SK-N-SH treated with all-trans-retinoic acid at 6 μM for 48 hours (cell line): ENCODE measurements at regions not wholly inside any gene's neighbourhood (a gene's known extent, or its start where the extent isn't known, plus 50 kb on each side); places are given as distances from the start of the nearest gene placed in this dataset.

Source experiments
- ATAC-seq: fragments of 200-7000 bp; cut with Tn5 transposase; 3 replicates; pipeline ENCODE4 v1.9.1; 2020; ENCODE audit warnings: mild to moderate bottlenecking, moderate library complexity
- ARNTL ChIP-seq: fragments of 450-650 bp; formaldehyde crosslinking; IDR thresholded peaks from 2 replicates; pipeline ENCODE4 v1.5.0; 2020; ENCODE audit warnings: low read depth, mild to moderate bottlenecking, moderate library complexity, borderline replicate concordance
- BACH2 ChIP-seq: fragments of 250-450 bp; sonication (Bioruptor Pico); IDR thresholded peaks from 2 replicates; pipeline ENCODE4 v1.9.0; 2021; ENCODE audit warnings: mild to moderate bottlenecking, borderline replicate concordance
- CSDC2 ChIP-seq: fragments of 250-450 bp; sonication (Bioruptor Pico); IDR thresholded peaks from 2 replicates; pipeline ENCODE4 v1.5.0; 2020; ENCODE audit warnings: mild to moderate bottlenecking, moderate library complexity
- ESRRG ChIP-seq: fragments of 250-450 bp; sonication (Bioruptor Pico); IDR thresholded peaks from 2 replicates; pipeline ENCODE4 v1.6.1; 2021; ENCODE audit warnings: mild to moderate bottlenecking
- GLIS3 ChIP-seq: fragments of 250-450 bp; sonication (Bioruptor Pico); IDR thresholded peaks from 2 replicates; pipeline ENCODE4 v1.5.0; 2020; ENCODE audit warnings: mild to moderate bottlenecking, moderate library complexity
- ISL1 ChIP-seq: fragments of 250-450 bp; sonication (Bioruptor Pico); IDR thresholded peaks from 2 replicates; pipeline ENCODE4 v2.1.2; 2022; ENCODE audit warnings: mild to moderate bottlenecking, moderate library complexity
- OSR1 ChIP-seq: fragments of 250-450 bp; sonication (Bioruptor Pico); IDR thresholded peaks from 2 replicates; pipeline ENCODE4 v1.8.0; 2022; ENCODE audit warnings: moderate library complexity, mild to moderate bottlenecking, inconsistent platforms
- PPARA ChIP-seq: fragments of 250-450 bp; sonication (Bioruptor Pico); IDR thresholded peaks from 2 replicates; pipeline ENCODE4 v1.5.0; 2020; ENCODE audit warnings: mild to moderate bottlenecking, borderline replicate concordance
- RARB ChIP-seq: fragments of 250-450 bp; sonication (Bioruptor Pico); IDR thresholded peaks from 2 replicates; pipeline ENCODE4 v1.8.0; 2021; ENCODE audit warnings: mild to moderate bottlenecking, moderate library complexity
- SNAI2 ChIP-seq: fragments of 250-450 bp; sonication (Bioruptor Pico); IDR thresholded peaks from 2 replicates; pipeline ENCODE4 v1.5.0; 2020; ENCODE audit warnings: mild to moderate bottlenecking, moderate library complexity
- TCF4 ChIP-seq: fragments of 250-450 bp; sonication (Bioruptor Pico); IDR thresholded peaks from 2 replicates; pipeline ENCODE4 v1.8.0; 2021; ENCODE audit warnings: mild to moderate bottlenecking, moderate library complexity, borderline replicate concordance
- TOX ChIP-seq: fragments of 250-450 bp; sonication (Bioruptor Pico); IDR thresholded peaks from 2 replicates; pipeline ENCODE4 v1.8.0; 2021; ENCODE audit warnings: mild to moderate bottlenecking, moderate library complexity, borderline replicate concordance
- ZC3H10 ChIP-seq: fragments of 250-450 bp; sonication (Bioruptor Pico); IDR thresholded peaks from 2 replicates; pipeline ENCODE4 v1.5.1; 2021; ENCODE audit warnings: mild to moderate bottlenecking, moderate library complexity
- ZFP3 ChIP-seq: fragments of 250-450 bp; sonication (Bioruptor Pico); IDR thresholded peaks from 2 replicates; pipeline ENCODE4 v1.5.0; 2020; ENCODE audit warnings: mild to moderate bottlenecking, moderate library complexity
- ZFP30 ChIP-seq: fragments of 450-650 bp; formaldehyde crosslinking; IDR thresholded peaks from 2 replicates; pipeline ENCODE4 v1.5.0; 2022; ENCODE audit warnings: mild to moderate bottlenecking, moderate library complexity
- ZNF565 ChIP-seq: fragments of 450-650 bp; formaldehyde crosslinking; conservative IDR thresholded peaks from 2 replicates; pipeline ENCODE4 v1.5.0; 2020; ENCODE audit warnings: low read depth, mild to moderate bottlenecking, moderate library complexity
- ZNF8 ChIP-seq: fragments of 450-650 bp; formaldehyde crosslinking; IDR thresholded peaks from 2 replicates; pipeline ENCODE4 v1.5.0; 2020; ENCODE audit warnings: mild to moderate bottlenecking, moderate library complexity
- TF ChIP-seq, protein P1 (sequence below): fragments of 250-450 bp; sonication (Bioruptor Pico); IDR thresholded peaks from 2 replicates; pipeline ENCODE4 v1.8.0; 2020; ENCODE audit warnings: mild to moderate bottlenecking, moderate library complexity, borderline replicate concordance
- TF ChIP-seq, protein P2 (sequence below): fragments of 250-450 bp; sonication (Bioruptor Pico); IDR thresholded peaks from 2 replicates; pipeline ENCODE4 v1.5.1; 2020; ENCODE audit warnings: low read depth, mild to moderate bottlenecking, moderate library complexity
- TF ChIP-seq, protein P3 (sequence below): fragments of 250-450 bp; sonication (Bioruptor Pico); IDR thresholded peaks from 2 replicates; pipeline ENCODE4 v1.5.0; 2020; ENCODE audit warnings: mild to moderate bottlenecking, moderate library complexity
- TF ChIP-seq, protein P4 (sequence below): fragments of 250-450 bp; sonication (Bioruptor Pico); IDR thresholded peaks from 2 replicates; pipeline ENCODE4 v1.8.0; 2021; ENCODE audit warnings: low read depth, mild to moderate bottlenecking, moderate library complexity, borderline replicate concordance
- TF ChIP-seq, protein P5 (sequence below): fragments of 250-450 bp; sonication (Bioruptor Pico); IDR thresholded peaks from 2 replicates; pipeline ENCODE4 v1.5.1; 2021; ENCODE audit warnings: mild to moderate bottlenecking, moderate library complexity

DNA sequence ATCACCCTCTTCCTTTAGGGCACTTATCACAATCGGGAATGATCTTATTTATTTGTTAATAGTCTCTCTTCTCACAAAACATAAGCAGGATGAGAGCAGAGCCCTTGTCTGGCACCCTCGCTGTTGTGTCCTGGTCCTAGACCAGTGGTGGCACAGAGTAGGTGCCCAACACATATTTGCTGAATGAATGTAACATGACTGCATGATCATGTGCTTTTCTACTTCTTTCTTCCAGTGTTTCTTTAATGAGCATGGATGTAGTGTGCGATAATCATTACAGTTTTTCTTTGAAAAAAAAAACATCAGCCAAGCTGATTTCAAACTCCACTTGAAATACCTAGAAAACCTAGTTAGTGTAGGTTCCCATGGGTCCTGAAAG, 164.1 kb downstream of the CHIC2 start:
- TF ChIP-seq, protein P1, sequence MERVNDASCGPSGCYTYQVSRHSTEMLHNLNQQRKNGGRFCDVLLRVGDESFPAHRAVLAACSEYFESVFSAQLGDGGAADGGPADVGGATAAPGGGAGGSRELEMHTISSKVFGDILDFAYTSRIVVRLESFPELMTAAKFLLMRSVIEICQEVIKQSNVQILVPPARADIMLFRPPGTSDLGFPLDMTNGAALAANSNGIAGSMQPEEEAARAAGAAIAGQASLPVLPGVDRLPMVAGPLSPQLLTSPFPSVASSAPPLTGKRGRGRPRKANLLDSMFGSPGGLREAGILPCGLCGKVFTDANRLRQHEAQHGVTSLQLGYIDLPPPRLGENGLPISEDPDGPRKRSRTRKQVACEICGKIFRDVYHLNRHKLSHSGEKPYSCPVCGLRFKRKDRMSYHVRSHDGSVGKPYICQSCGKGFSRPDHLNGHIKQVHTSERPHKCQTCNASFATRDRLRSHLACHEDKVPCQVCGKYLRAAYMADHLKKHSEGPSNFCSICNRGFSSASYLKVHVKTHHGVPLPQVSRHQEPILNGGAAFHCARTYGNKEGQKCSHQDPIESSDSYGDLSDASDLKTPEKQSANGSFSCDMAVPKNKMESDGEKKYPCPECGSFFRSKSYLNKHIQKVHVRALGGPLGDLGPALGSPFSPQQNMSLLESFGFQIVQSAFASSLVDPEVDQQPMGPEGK (CRISPR knock-in tag), result no peak
- TF ChIP-seq CSDC2 (CRISPR knock-in tag) (no peak), ZFP3 (CRISPR knock-in tag) (no peak), ARNTL (CRISPR knock-in tag) (no peak), ZNF8 (CRISPR knock-in tag) (no peak), ZNF565 (CRISPR knock-in tag) (no peak), RARB (CRISPR knock-in tag) (no peak), PPARA (no peak), SNAI2 (no peak), ZC3H10 (no peak), BACH2 (CRISPR knock-in tag) (no peak), ESRRG (CRISPR knock-in tag) (no peak)
- TF ChIP-seq, protein P2, sequence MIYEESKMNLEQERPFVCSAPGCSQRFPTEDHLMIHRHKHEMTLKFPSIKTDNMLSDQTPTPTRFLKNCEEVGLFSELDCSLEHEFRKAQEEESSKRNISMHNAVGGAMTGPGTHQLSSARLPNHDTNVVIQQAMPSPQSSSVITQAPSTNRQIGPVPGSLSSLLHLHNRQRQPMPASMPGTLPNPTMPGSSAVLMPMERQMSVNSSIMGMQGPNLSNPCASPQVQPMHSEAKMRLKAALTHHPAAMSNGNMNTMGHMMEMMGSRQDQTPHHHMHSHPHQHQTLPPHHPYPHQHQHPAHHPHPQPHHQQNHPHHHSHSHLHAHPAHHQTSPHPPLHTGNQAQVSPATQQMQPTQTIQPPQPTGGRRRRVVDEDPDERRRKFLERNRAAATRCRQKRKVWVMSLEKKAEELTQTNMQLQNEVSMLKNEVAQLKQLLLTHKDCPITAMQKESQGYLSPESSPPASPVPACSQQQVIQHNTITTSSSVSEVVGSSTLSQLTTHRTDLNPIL (CRISPR knock-in tag), result no peak
- TF ChIP-seq, protein P3, sequence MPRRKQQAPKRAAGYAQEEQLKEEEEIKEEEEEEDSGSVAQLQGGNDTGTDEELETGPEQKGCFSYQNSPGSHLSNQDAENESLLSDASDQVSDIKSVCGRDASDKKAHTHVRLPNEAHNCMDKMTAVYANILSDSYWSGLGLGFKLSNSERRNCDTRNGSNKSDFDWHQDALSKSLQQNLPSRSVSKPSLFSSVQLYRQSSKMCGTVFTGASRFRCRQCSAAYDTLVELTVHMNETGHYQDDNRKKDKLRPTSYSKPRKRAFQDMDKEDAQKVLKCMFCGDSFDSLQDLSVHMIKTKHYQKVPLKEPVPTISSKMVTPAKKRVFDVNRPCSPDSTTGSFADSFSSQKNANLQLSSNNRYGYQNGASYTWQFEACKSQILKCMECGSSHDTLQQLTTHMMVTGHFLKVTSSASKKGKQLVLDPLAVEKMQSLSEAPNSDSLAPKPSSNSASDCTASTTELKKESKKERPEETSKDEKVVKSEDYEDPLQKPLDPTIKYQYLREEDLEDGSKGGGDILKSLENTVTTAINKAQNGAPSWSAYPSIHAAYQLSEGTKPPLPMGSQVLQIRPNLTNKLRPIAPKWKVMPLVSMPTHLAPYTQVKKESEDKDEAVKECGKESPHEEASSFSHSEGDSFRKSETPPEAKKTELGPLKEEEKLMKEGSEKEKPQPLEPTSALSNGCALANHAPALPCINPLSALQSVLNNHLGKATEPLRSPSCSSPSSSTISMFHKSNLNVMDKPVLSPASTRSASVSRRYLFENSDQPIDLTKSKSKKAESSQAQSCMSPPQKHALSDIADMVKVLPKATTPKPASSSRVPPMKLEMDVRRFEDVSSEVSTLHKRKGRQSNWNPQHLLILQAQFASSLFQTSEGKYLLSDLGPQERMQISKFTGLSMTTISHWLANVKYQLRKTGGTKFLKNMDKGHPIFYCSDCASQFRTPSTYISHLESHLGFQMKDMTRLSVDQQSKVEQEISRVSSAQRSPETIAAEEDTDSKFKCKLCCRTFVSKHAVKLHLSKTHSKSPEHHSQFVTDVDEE (CRISPR knock-in tag), result no peak
- peak; percentile 46 for ATAC-seq

DNA sequence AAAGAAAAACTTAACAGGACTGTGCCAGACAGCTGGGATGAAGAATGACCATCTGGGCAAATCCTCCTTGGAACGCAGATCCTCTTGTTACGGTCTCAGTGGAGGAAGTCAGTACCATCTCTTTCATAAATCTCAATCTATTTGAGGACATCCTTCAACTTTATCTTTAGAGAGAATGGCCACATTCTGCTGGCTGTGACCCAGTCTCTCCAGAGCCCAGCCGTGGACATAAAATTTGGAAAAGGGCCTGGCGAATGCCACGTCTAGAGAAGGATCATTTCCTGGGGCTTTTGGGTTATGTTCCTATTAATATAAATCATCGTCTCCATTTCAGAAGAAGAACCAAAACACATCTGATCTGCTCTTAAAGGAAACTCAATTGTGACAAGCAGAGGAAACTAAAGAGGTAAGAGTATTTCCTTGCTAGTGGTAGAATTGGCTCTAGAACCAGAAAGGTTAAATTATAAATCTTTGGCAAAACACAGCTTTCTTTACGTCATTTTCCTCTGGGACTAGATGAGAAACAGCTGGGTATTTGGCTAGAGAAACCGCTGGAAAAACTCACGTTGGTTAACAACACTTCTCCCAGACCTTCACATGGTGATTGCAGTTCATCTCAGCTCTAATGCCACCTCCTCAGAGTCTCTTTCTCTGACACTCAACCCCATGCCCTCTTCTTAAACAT, 164.7 kb downstream of the CHIC2 start:
- TF ChIP-seq BACH2 (CRISPR knock-in tag), result no peak
- peak; percentile 52 for TF ChIP-seq ISL1 (CRISPR knock-in tag)
- ATAC-seq, result peak; percentile 83

DNA sequence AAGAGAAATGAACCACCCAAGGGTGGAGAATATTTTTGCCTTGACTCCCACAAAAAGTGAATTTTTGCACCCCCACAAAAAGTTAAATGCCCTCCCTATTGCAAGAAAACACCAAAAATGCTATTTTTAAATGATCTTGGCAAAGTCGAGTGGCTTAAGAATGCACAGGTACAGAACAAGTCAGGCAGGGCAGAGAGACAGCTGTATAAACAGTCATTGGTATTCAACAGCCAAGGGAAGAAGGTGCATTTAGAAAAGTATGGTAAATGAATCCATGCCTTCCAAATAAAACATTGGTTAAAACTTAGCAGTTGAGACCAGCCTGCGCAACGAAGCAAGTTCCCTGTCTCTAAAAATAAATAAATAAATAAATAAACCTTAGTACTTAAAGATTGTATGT, 169.3 kb downstream of the CHIC2 start:
- TF ChIP-seq, protein P4, sequence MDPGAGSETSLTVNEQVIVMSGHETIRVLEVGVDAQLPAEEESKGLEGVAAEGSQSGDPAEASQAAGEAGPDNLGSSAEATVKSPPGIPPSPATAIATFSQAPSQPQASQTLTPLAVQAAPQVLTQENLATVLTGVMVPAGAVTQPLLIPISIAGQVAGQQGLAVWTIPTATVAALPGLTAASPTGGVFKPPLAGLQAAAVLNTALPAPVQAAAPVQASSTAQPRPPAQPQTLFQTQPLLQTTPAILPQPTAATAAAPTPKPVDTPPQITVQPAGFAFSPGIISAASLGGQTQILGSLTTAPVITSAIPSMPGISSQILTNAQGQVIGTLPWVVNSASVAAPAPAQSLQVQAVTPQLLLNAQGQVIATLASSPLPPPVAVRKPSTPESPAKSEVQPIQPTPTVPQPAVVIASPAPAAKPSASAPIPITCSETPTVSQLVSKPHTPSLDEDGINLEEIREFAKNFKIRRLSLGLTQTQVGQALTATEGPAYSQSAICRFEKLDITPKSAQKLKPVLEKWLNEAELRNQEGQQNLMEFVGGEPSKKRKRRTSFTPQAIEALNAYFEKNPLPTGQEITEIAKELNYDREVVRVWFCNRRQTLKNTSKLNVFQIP (CRISPR knock-in tag), result no peak
- TF ChIP-seq ZFP30 (CRISPR knock-in tag), result no peak
- no peak for TF ChIP-seq ARNTL (CRISPR knock-in tag)
- TF ChIP-seq OSR1, result no peak
- TF ChIP-seq, protein P5, sequence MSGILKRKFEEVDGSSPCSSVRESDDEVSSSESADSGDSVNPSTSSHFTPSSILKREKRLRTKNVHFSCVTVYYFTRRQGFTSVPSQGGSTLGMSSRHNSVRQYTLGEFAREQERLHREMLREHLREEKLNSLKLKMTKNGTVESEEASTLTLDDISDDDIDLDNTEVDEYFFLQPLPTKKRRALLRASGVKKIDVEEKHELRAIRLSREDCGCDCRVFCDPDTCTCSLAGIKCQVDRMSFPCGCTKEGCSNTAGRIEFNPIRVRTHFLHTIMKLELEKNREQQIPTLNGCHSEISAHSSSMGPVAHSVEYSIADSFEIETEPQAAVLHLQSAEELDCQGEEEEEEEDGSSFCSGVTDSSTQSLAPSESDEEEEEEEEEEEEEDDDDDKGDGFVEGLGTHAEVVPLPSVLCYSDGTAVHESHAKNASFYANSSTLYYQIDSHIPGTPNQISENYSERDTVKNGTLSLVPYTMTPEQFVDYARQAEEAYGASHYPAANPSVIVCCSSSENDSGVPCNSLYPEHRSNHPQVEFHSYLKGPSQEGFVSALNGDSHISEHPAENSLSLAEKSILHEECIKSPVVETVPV, result no peak
- TF ChIP-seq CSDC2 (CRISPR knock-in tag), result no peak
- TF ChIP-seq PPARA, result no peak
- TF ChIP-seq BACH2 (CRISPR knock-in tag), result no peak
- TF ChIP-seq TCF4, result no peak
- TF ChIP-seq ESRRG (CRISPR knock-in tag), result no peak
- TF ChIP-seq GLIS3 (CRISPR knock-in tag), result no peak
- TF ChIP-seq, protein P2 (CRISPR knock-in tag), result no peak
- TF ChIP-seq TOX (CRISPR knock-in tag), result no peak
- TF ChIP-seq, protein P3 (CRISPR knock-in tag), result no peak
- TF ChIP-seq SNAI2, result no peak
- no peak for TF ChIP-seq ISL1 (CRISPR knock-in tag)
- no peak for TF ChIP-seq ZNF8 (CRISPR knock-in tag)
- ATAC-seq, result no peak
